ENCODE measurements at regions not wholly inside any gene's neighbourhood (a gene's known extent, or its start where the extent isn't known, plus 50 kb on each side); places are given as distances from the start of the nearest gene placed in this dataset.

DNA sequence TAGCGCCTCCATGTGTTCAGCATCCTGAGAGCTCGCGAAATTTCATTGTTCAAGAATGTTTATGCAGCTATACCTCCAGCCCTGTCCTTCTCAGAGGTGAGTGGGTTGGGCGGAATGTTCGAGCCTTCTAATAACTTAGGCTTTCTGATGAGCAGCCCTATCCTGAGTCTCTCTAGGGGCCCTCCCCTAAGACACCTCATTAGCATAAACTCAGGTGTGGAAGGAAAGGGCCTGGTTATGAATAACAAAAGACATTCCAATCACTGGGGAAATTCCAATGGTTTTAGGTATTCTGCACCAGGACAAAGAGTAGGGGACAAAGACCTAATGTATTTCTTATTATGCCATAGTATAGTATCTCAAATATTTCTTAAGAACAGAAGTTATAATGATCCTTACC, 138.1 kb upstream of the PDZRN3 start:
- TF ChIP-seq CTCF (conservative IDR thresholded peaks at IDR 0.05; ENCODE audit: low read depth, low read length), result no peak
- no peak for TF ChIP-seq EZH2 (IDR thresholded peaks at IDR 0.05; ENCODE audit: borderline replicate concordance, low read depth, low read length, poor library complexity, severe bottlenecking)
- Histone ChIP-seq H3K4me3 (ENCODE audit: low read depth, low read length, poor library complexity, severe bottlenecking) (no peak overlapping the region), H3K27ac (ENCODE audit: low read depth, low read length, poor library complexity, severe bottlenecking) (no peak overlapping the region), H3K36me3 (ENCODE audit: insufficient read depth, low read length, poor library complexity, severe bottlenecking) (no peaks in the 10 kb centered on the region), H3K27me3 (replicated peaks; ENCODE audit: insufficient read depth, low read depth, low read length, poor library complexity) (no peaks in the 10 kb centered on the region), H3K9me3 (ENCODE audit: low read depth, low read length, poor library complexity, severe bottlenecking) (no peaks in the 10 kb centered on the region), H3K4me1 (ENCODE audit: insufficient read depth, low read length, poor library complexity, severe bottlenecking) (no peaks in the 10 kb centered on the region)
- CTCF ChIA-PET, result no interaction called here
- no TSS peak for BruUV-seq (replicated peaks)
- intact Hi-C loops (cut with micrococcal nuclease; ENCODE audit: unreplicated experiment), result no loop called here
- DNase-seq (ENCODE audit: low spot score), result no peak
- POLR2A ChIA-PET (ENCODE audit: low non-redundant PET), result no interaction called here

GRCh38 chr3:73759297-73759711, 134.6 kb upstream of the PDZRN3 start:
- Histone ChIP-seq H3K4me3 (ENCODE audit: low read depth, low read length, poor library complexity, severe bottlenecking) (no peak overlapping the region), H3K4me1 (ENCODE audit: insufficient read depth, low read length, poor library complexity, severe bottlenecking) (no peaks in the 10 kb centered on the region), H3K36me3 (ENCODE audit: insufficient read depth, low read length, poor library complexity, severe bottlenecking) (no peaks in the 10 kb centered on the region), H3K9me3 (ENCODE audit: low read depth, low read length, poor library complexity, severe bottlenecking) (no peaks in the 10 kb centered on the region), H3K27ac (ENCODE audit: low read depth, low read length, poor library complexity, severe bottlenecking) (no peak overlapping the region), H3K27me3 (replicated peaks; ENCODE audit: insufficient read depth, low read depth, low read length, poor library complexity) (no peaks in the 10 kb centered on the region)
- no TSS peak for BruUV-seq (replicated peaks)
- intact Hi-C loops (cut with micrococcal nuclease; ENCODE audit: unreplicated experiment), result no loop called here
- ChIA-PET POLR2A (ENCODE audit: low non-redundant PET) (no interaction called here), CTCF (no interaction called here)
- DNase-seq (ENCODE audit: low spot score), result no peak
- TF ChIP-seq EZH2 (IDR thresholded peaks at IDR 0.05; ENCODE audit: borderline replicate concordance, low read depth, low read length, poor library complexity, severe bottlenecking) (no peak), CTCF (conservative IDR thresholded peaks at IDR 0.05; ENCODE audit: low read depth, low read length) (no peak)

DNA sequence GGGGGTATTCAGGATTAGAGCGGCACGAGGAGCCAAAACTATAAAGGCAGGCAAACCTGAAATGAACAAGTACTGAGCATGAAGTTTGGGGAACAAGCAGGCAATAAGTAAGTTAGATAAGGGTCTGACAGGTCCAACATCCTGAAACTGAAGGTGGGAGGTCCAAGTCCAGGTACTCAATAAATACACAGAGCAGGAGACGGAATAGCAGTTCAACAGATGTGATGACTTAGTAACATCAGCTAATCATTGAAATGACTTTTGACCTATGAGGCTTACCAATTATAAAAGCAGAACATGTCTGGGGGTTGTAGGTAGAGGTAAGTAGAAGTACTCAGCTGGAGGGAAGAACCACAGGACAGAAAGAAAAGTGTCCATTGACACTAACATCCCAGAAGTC, 132.8 kb upstream of the PDZRN3 start:
- no peak overlapping the region for H3K4me3 ChIP-seq (ENCODE audit: low read depth, low read length, poor library complexity, severe bottlenecking)
- ChIA-PET POLR2A (ENCODE audit: low non-redundant PET) (no interaction called here), CTCF (no interaction called here)
- H3K9me3 ChIP-seq (ENCODE audit: low read depth, low read length, poor library complexity, severe bottlenecking), result no peaks in the 10 kb centered on the region
- H3K36me3 ChIP-seq (ENCODE audit: insufficient read depth, low read length, poor library complexity, severe bottlenecking), result no peaks in the 10 kb centered on the region
- BruUV-seq (replicated peaks), result no TSS peak
- no peak for TF ChIP-seq EZH2 (IDR thresholded peaks at IDR 0.05; ENCODE audit: borderline replicate concordance, low read depth, low read length, poor library complexity, severe bottlenecking)
- no peak for TF ChIP-seq CTCF (conservative IDR thresholded peaks at IDR 0.05; ENCODE audit: low read depth, low read length)
- no peak overlapping the region for H3K27ac ChIP-seq (ENCODE audit: low read depth, low read length, poor library complexity, severe bottlenecking)
- no peaks in the 10 kb centered on the region for H3K27me3 ChIP-seq (replicated peaks; ENCODE audit: insufficient read depth, low read depth, low read length, poor library complexity)
- no peaks in the 10 kb centered on the region for H3K4me1 ChIP-seq (ENCODE audit: insufficient read depth, low read length, poor library complexity, severe bottlenecking)
- intact Hi-C loops (cut with micrococcal nuclease; ENCODE audit: unreplicated experiment), result no loop called here
- no peak for DNase-seq (ENCODE audit: low spot score)
